ENCODE measurements at regions not wholly inside any gene's neighbourhood (a gene's known extent, or its start where the extent isn't known, plus 50 kb on each side); places are given as distances from the start of the nearest gene placed in this dataset.
A peak's percentile ranks its signal among the peaks of the same experiment; 100 is the strongest.

DNA sequence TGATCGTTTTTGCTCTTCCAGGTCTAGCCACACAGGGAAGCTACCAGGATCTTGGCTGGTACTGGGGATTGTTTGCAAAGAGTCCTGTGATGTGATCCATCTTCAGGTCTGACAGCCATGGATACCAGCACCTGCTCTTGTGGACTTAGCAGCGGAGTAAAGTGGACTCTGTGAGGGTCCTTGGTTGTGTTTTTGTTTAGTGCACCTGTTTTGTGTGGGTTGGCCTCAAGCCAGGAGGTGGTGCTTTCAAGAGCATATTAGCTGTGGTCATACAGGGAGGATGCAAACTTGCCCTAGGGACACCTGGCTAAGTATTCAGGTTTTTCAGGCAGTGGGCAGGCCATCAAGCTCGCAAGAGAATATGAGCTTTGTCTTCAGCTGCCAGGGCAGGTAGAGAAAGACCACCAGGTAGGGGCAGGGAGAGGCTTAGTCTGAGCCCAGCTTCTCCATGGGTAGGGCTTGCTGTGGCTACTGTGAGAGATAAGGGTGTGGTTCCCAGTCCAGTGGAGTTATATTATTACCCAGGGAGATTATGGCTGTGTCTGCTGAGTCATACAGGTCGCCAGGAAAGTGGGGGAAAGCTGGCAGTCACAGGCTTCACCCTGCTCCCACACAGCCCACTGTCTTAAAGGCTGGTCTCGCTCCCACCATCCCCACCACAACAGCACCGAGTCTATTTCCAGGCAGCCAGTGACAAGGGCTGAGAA is 293.7 kb downstream of the PCDH18 start:
- TF ChIP-seq POLR2AphosphoS2 (IDR thresholded peaks at IDR 0.05; ENCODE audit: low read depth, low read length) (no peak), EED (IDR thresholded peaks at IDR 0.05; ENCODE audit: low read depth) (no peak), KAT2A (conservative IDR thresholded peaks at IDR 0.05; ENCODE audit: control insufficient read depth, low read depth, low read length) (no peak), MTA2 (IDR thresholded peaks at IDR 0.05; ENCODE audit: low read depth) (no peak)
- TF ChIP-seq, protein P1, sequence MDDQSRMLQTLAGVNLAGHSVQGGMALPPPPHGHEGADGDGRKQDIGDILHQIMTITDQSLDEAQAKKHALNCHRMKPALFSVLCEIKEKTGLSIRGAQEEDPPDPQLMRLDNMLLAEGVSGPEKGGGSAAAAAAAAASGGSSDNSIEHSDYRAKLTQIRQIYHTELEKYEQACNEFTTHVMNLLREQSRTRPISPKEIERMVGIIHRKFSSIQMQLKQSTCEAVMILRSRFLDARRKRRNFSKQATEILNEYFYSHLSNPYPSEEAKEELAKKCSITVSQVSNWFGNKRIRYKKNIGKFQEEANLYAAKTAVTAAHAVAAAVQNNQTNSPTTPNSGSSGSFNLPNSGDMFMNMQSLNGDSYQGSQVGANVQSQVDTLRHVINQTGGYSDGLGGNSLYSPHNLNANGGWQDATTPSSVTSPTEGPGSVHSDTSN (IDR thresholded peaks at IDR 0.05; ENCODE audit: insufficient replicate concordance, low read depth, low read length): no peak
- Histone ChIP-seq H3K27me3 (replicated peaks in 1 of 2; ENCODE audit: control insufficient read depth in 2 of 2, insufficient read depth in 2 of 2, low read length in 1 of 2) (no peaks in the 10 kb centered on the region), H3K9ac (ENCODE audit: control insufficient read depth, insufficient read depth, low read length) (no peak overlapping the region), H3K27ac (ENCODE audit: control insufficient read depth, insufficient read depth) (no peak overlapping the region), H3K4me2 (ENCODE audit: control insufficient read depth, insufficient read depth) (no peak overlapping the region), H3K9me3 (replicated peaks; ENCODE audit: control insufficient read depth, insufficient read depth, low read length) (no peaks in the 10 kb centered on the region), H4K20me1 (ENCODE audit: control insufficient read depth, insufficient read depth) (no peaks in the 10 kb centered on the region), H3K36me3 (ENCODE audit: control insufficient read depth in 2 of 2, insufficient read depth in 2 of 2, low read length in 1 of 2) (no peaks in the 10 kb centered on the region), H2AFZ (ENCODE audit: control insufficient read depth, low read depth, low read length) (no peak overlapping the region), H3K4me3 (no peak overlapping the region), H3K79me2 (ENCODE audit: control insufficient read depth, insufficient read depth, low read length) (no peaks in the 10 kb centered on the region), H3K4me1 (ENCODE audit: control insufficient read depth, insufficient read depth, low read length) (no peaks in the 10 kb centered on the region)
- DNase-seq (ENCODE audit: low read depth, low spot score) (no peak), FAIRE-seq (no peak), ATAC-seq (no peak)
- POLR2A ChIA-PET: no interaction called here
- BruUV-seq (replicated peaks): no TSS peak
- intact Hi-C loops (cut with micrococcal nuclease; ENCODE audit: unreplicated experiment): no loop called here
- 4% methylated on average over 6 of the region's 6 CpGs for WGBS (ENCODE audit: insufficient coverage, insufficient replicate concordance, low lambda C conversion rate, missing lambda C conversion rate)
- SMC1A ChIA-PET (ENCODE audit: uncharacterized antibody, unreplicated experiment): no interaction called here
- CTCF ChIA-PET: no interaction called here
- in situ Hi-C loops (cut with MboI): no loop called here
- RAD21 ChIA-PET (ENCODE audit: unreplicated experiment): no interaction called here

DNA sequence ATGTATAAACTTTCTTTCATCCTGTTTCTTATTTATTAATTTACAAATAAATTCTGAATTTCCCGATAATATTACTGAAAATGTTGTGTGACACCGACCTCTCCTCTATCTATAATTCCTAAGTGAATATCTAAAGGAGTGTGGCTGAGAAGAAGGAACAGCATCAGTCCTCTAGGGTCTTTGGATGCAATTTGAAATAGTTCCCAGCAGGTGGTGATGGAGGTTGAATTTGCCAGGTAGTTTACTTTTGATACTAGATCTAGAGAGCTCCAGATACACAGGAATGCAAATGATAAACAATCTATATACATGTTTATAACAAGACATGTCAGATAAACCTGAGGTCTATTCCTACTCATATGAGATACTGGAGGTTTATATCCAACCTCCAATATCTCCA is 305.4 kb downstream of the PCDH18 start:
- intact Hi-C loops (cut with micrococcal nuclease; ENCODE audit: unreplicated experiment) (no loop called here), in situ Hi-C loops (cut with MboI) (no loop called here)
- RAD21 ChIA-PET (ENCODE audit: unreplicated experiment): no interaction called here
- CTCF ChIA-PET: no interaction called here
- no TSS peak for BruUV-seq (replicated peaks)
- Histone ChIP-seq H3K79me2 (ENCODE audit: control insufficient read depth, insufficient read depth, low read length) (no peaks in the 10 kb centered on the region), H3K4me1 (ENCODE audit: control insufficient read depth, insufficient read depth, low read length) (no peaks in the 10 kb centered on the region), H3K9ac (ENCODE audit: control insufficient read depth, insufficient read depth, low read length) (no peak overlapping the region), H3K4me2 (ENCODE audit: control insufficient read depth, insufficient read depth) (no peak overlapping the region), H3K36me3 (ENCODE audit: control insufficient read depth in 2 of 2, insufficient read depth in 2 of 2, low read length in 1 of 2) (no peaks in the 10 kb centered on the region), H2AFZ (ENCODE audit: control insufficient read depth, low read depth, low read length) (no peak overlapping the region), H3K9me3 (replicated peaks; ENCODE audit: control insufficient read depth, insufficient read depth, low read length) (no peaks in the 10 kb centered on the region), H4K20me1 (ENCODE audit: control insufficient read depth, insufficient read depth) (no peaks in the 10 kb centered on the region), H3K4me3 (no peak overlapping the region), H3K27me3 (replicated peaks in 1 of 2; ENCODE audit: control insufficient read depth in 2 of 2, insufficient read depth in 2 of 2, low read length in 1 of 2) (no peaks in the 10 kb centered on the region), H3K27ac (ENCODE audit: control insufficient read depth, insufficient read depth) (no peak overlapping the region)
- ATAC-seq (peak; percentile 53; the same call in 2 of the 3 replicates), FAIRE-seq (no peak), DNase-seq (ENCODE audit: low read depth, low spot score) (no peak)
- WGBS (ENCODE audit: insufficient coverage, insufficient replicate concordance, low lambda C conversion rate, missing lambda C conversion rate): 0% methylated on average over 2 of the region's 2 CpGs
- POLR2A ChIA-PET: no interaction called here
- SMC1A ChIA-PET (ENCODE audit: uncharacterized antibody, unreplicated experiment): no interaction called here
- no peak for TF ChIP-seq HDGF (IDR thresholded peaks at IDR 0.05)
- peak; percentile 40; the same call in 1 of the 2 replicates for TF ChIP-seq RAD21 (IDR thresholded peaks at IDR 0.05; ENCODE audit: insufficient read depth, low read depth, low read length)
- no peak for TF ChIP-seq BMI1 (IDR thresholded peaks at IDR 0.05; ENCODE audit: borderline replicate concordance)
- TF ChIP-seq, protein P2, sequence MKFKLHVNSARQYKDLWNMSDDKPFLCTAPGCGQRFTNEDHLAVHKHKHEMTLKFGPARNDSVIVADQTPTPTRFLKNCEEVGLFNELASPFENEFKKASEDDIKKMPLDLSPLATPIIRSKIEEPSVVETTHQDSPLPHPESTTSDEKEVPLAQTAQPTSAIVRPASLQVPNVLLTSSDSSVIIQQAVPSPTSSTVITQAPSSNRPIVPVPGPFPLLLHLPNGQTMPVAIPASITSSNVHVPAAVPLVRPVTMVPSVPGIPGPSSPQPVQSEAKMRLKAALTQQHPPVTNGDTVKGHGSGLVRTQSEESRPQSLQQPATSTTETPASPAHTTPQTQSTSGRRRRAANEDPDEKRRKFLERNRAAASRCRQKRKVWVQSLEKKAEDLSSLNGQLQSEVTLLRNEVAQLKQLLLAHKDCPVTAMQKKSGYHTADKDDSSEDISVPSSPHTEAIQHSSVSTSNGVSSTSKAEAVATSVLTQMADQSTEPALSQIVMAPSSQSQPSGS (IDR thresholded peaks at IDR 0.05; ENCODE audit: low read length): no peak
- TF ChIP-seq SPI1 (IDR thresholded peaks at IDR 0.05; ENCODE audit: borderline replicate concordance, insufficient read depth, low read depth, low read length): no peak
- no peak for TF ChIP-seq EGR1 (IDR thresholded peaks at IDR 0.05; ENCODE audit: borderline replicate concordance in 1 of 2, low read depth in 2 of 2, low read length in 2 of 2)
- TF ChIP-seq NR2C1 (IDR thresholded peaks at IDR 0.05): no peak
- TF ChIP-seq, protein P3, sequence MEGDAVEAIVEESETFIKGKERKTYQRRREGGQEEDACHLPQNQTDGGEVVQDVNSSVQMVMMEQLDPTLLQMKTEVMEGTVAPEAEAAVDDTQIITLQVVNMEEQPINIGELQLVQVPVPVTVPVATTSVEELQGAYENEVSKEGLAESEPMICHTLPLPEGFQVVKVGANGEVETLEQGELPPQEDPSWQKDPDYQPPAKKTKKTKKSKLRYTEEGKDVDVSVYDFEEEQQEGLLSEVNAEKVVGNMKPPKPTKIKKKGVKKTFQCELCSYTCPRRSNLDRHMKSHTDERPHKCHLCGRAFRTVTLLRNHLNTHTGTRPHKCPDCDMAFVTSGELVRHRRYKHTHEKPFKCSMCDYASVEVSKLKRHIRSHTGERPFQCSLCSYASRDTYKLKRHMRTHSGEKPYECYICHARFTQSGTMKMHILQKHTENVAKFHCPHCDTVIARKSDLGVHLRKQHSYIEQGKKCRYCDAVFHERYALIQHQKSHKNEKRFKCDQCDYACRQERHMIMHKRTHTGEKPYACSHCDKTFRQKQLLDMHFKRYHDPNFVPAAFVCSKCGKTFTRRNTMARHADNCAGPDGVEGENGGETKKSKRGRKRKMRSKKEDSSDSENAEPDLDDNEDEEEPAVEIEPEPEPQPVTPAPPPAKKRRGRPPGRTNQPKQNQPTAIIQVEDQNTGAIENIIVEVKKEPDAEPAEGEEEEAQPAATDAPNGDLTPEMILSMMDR (IDR thresholded peaks at IDR 0.05 in 2 of 3, conservative IDR thresholded peaks at IDR 0.05 in 1 of 3; ENCODE audit: control insufficient read depth in 2 of 3, extremely low read depth in 1 of 3, insufficient read depth in 1 of 3, low read depth in 3 of 3, low read length in 3 of 3): peak in 1 of 3 experiments; percentile 17; a peak in 1 of 6 replicates
